AG08395 (cell line): ENCODE measurements at regions not wholly inside any gene's neighbourhood (a gene's known extent, or its start where the extent isn't known, plus 50 kb on each side); places are given as distances from the start of the nearest gene placed in this dataset.

Experiments
- DNase-seq: peaks from one replicate; pipeline ENCODE4 v3.0.0; 2012; ENCODE audit warnings: mixed read lengths, low spot score

DNA sequence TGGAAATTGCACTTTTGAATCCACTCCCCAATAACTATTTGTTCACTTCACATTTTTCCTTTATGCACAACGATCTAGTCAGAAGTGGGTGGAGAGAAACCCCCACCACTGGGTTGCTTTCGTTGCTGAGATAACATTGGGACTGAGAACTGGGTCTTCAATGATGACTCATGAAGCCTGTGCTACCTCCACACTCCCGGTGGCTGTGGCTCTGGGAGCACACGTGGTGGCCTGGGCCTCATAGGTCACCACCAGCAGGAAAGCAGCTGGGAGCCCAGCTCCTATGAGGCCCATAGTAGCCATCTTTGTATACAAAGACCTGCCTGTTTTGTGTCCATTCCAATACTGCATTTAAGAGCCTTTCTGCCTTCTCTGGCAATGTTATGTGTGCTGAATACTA, 178.0 kb upstream of the SASH1 start:
- DNase-seq = no peak

DNA sequence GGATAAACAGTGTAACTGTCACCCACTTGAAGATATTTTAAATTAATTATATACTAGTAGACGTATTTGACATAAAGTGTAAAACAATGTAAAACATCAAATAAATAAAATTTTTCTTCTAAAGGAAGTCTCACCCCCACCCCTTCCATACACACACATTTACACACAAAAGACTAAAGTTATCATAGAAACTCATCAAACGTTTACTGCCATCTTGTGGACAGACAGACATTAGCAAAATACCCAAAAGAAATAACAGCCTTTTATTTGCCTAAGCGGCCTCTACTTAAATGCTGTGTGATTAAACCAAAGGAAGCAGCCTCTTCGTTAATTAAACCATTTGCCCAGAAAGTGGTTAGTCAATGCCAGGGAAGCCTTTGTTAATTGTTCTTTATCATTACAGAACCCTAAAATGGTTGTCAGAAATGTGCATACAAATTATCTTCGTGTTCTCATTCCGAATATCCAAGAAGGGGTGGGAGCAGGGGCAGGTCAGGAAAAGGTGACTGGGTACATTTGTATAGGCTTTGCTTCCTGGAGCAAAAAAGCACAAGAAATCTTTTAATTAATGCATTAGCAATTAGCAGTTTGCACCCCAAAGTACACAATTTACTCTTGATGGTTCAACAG, 176.2 kb upstream of the SASH1 start:
- DNase-seq = peak; percentile 68

DNA sequence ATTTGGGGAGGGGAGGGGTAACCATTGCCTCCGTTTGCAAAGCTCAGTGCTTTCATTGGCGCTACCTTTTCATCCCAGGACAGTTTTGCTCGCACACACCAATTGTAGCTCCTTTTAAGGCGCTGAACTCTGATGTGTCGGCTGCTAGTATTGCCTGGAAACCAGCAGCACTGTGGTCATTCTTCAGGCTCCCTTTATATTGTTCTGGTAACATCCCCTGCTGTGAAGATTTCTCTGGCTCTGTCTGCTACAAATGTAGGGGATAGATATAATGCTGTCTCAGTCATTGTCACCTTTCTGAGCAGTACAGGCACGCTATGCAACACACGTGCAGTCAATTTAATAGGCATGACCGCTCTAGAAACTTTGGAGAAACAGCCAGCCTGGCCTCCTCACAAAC, 172.9 kb upstream of the SASH1 start:
- DNase-seq = no peak

DNA sequence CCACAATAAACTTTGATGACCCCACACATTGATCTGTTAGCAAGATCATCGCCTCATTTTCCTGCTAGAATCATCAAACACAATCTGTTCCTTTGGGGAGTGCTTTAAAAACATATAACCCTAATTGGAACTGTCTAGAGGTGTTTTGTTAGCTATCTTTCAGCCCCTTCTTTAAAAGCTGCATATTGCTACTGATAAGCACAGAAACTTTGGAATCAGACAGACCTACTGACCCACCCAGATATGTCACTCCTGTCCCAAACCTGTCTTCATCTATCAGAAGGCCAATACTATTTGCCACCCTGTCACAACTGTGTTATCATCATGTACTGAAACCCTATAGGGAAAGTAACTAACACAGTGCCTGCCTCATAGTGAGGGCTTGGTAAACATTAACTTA, 172.4 kb upstream of the SASH1 start:
- DNase-seq = no peak

DNA sequence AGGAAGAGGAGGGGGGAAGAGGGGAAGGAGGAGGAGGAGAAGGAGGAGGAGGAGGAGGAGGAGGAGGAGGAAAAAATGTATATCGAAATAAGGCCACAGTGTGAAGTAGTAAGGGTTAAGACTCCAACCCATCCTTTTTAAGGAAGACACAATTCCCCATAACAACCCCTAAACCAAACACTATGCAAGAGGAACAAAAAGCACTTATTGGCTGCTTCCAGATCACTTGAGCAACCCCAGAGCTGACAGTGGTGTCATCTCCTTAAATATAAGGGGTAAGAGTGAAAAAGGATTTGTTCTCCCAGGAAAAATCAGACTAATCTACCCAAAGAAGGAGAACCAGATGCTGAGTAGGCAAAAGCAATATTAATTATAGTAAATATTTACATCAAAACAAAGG, 169.1 kb upstream of the SASH1 start:
- no peak for DNase-seq

DNA sequence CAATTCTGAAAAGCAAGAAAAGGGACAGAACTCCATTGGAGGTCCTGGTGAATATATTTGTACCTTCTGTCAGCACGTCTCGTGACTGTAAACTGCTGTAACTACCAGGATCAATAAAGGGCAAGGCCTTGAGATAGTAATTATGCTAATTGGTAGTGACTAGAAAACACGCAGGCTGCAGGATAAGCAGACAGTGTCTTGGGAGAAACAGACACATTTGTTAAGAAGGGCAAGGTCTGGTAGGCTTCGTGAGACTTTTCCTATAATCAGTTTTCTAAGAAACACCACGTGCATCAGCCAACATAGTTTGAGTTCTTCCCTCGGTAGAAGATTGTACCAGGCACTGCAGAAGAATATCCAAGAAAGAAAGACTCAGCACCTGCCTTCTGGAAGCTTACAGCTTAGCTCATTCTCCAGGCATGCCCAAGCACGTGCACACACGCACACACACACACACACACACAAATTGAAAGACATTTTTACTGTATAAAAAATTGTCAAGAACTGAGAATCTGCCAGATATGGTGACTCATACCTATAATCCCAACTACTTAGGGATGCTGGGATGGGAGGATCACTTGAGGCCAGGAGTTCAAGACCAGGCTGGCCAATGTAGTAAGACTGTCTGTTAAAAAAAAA, 167.0 kb upstream of the SASH1 start:
- DNase-seq = no peak

DNA sequence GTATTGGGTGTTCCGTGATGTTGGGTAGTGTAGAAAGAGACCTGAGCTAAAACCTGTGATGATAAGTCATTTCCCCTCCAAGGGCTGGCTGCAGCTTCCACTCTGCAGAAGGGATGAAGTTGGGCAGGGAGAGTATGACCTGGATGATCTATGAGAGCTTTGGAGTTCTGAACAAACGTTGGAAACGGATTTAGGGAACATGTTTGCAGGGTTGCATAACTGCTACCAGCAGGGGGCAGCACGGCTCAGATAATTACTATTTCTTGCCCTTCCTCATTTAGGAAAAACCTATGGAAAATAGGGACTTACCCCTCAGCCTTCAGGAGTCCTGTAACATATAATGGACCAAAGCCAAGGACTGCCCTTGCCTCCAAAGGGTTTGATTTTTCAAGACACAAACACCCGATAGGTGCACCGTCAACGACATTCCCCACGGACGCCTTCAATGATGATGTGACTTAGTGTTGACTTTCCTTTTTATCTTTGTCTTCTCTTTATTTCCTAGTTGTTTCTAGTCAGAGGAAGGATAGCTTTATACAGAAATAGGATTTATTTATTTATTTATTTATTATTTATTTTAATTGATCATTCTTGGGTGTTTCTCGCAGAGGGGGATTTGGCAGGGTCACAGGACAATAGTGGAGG, 164.9 kb upstream of the SASH1 start:
- peak; percentile 64 for DNase-seq

DNA sequence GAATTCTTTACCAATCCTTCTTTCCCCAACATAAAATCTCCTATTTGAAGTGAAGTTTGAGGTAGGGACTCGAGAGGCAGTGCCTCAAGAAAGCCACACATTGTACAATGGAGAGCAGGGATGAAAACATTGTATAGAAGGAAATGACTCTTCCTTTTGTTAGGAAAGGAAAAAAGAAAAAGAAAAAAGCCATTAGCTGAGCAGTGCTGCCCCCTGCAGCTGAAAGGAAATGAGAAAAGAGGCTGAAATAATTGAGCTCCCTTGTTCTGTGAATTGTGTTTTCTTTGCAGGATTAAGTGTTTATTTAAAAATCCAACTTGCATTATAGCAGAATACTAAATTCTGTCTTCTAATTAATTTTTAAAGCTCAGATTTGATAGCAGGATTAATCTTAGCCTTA, 162.9 kb upstream of the SASH1 start:
- DNase-seq = peak; percentile 44

DNA sequence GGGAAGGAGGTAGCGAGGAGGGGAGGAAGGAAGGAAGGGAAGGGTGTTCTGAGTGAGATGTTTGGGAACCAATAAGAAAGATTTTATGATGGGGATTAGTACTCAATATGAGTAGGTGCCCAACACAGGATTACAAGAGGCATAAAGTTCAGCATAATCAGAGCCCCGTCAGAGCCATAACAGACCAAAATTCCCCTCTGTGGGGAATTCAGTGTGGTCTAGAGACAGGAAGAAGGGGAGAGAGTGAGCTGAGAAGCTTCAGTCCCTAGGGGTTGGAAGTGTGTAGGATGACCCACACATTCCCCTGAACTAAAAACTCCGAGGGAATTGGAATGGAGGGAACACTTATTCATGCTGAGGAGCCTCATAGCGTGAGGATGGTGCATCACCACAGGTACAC, 160.3 kb upstream of the SASH1 start:
- no peak for DNase-seq

DNA sequence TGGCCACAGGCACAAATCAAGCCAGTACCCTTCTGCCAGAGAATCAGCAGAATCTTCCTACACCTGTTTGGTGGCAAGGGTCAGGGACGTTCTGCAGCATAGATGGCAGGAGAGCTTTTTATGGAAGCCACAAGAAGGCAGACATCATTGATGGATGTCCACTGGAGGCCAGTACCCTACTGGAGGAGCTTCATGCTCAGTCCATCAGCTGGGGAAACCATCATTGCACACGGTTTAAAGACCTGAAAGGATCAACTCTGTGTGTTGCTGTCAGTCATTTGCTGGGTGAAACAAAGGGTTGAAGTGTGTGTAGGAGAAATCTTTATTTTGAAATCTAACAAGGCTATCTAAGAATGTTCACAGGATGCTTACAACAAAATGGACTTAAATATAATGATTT, 158.9 kb upstream of the SASH1 start:
- DNase-seq = no peak

DNA sequence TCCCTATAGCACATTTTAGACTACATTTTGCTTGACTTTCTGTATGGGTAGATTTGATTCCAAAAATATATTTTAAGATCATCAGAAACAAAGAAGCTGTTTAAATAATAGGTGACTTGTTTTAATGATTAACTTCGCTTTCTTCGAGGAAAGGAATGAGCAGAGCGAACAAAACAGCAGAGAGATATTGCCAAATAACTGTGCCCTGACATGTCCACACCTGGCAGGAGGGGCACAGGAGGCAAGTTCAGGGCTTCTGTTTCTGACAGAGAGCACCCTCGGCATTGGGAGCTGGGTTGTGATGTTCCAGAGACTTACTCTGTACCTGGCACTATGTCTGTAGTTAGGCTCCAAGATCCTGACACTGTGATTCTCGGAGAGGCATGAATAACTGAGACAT, 155.7 kb upstream of the SASH1 start:
- DNase-seq = no peak

DNA sequence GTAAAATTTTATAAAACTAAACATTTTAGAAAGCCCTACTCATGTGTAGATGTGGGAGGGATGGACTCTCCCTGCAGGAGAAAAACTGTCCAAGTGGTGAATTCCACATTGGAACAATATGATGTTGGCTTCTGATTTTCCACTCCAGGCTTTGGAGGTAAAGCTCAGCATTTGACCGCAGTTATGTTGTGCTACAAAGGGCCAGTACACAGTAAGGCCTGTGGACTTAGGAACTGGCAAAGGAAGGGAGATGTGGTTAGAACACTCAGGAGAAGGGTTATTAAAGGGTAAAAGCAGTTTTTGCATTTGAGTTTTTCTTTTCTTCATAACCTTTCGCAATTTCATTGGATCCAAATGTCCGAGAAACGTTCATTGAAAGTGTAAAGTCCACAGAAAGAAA, 150.3 kb upstream of the SASH1 start:
- peak; percentile 71 for DNase-seq

DNA sequence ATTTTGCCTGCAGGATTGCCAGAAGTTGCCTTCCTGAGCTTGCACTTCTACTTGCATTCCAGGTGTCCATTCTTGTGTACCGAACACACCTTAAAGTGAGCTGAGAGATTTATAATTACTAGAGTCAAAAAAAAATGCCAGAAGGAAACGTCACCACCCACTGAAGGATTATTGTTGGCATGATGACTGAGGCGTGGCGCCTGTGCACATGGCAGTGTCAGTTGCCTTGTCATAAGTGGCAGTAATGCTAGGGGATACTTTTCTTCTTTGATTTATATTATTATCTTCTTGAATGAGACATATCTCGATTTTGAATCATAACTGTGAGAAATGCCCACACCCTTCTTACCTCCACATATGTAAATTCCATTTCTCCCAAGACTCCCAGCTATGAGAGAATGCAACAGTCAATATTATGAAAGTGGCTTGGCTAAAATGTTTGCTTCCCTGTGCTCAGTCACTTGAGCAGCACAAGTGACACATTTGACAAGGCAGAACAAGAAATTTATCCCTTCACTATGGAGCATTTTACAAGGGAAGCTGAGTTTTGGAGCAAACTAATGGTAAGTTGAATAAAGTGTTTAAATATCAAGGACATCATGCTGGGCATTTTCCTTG, 149.5 kb upstream of the SASH1 start:
- DNase-seq = no peak

DNA sequence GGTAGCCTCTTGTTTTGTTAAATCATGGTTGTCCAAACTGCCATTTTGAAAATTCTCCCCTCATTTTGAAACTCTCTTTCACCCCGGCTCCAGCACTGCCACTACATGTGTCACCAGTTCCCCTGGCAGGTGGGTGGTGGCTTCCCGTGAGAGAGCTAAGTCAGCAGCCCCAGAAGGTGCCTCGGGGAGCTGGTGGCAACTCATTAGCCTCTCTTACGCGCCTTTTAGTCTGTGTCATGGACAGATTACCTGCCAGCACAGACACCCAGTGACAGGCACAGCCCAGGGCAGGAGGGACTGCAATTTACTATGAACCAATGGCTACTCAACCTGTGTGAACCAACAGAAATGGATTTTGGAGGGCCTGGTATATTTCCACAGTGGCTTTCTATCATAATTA, 147.1 kb upstream of the SASH1 start:
- no peak for DNase-seq

DNA sequence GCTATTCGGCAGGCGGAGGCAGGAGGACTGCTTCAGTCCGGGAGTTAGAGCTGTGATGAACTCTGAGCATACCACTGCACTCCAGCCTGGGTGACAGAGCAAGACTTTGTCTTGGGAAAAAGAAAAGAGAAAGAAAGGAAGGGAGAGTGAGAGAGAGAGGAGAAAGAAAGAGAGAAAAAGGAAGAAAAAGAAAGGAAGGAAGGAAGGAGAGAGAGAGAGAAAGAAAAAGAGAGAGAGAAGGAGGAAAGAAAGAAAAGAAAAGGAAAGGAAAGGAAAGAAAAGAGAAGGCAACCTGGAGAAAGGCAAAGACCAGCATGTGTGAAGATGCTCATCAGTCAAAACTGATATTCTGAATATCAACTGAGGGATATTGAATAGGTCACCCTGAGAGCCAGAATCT, 143.1 kb upstream of the SASH1 start:
- no peak for DNase-seq

DNA sequence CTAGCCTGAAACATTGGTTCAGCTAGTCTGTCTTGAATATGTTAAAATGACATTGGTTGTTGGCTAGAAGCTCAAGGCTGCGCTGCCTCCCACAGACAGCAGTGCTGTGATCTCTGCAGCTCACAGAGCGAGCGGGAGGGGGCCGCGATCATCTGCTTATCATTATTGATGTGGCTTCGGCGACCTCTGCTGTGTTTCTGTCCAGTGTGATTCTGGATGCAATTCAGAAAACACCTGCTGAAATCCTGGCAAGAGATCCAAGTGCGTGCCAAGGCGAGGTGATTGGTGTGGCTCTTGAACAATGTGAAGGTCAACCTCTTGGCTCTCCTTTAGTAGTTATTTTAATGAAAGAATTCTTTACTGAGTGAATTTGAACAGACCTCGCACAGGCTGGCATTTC, 142.3 kb upstream of the SASH1 start:
- DNase-seq = no peak

DNA sequence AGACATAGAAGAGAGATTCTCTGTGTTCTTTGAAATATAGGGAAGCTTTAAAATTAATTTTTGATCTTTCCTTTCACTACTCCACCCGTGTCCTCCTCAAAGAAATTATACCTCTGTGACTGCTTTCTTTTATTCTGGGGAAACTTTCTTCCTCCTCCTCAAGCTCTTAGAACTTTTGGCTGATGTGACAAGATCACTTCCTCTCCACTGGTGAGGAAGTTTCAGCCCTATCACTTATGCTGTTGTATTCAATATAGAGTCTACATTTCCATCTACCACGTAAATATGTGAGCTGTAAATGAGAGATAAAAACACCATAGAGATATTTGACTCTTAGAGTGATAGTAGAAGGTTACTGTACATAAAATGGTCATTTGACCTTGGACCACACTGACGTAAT, 141.9 kb upstream of the SASH1 start:
- DNase-seq = no peak

DNA sequence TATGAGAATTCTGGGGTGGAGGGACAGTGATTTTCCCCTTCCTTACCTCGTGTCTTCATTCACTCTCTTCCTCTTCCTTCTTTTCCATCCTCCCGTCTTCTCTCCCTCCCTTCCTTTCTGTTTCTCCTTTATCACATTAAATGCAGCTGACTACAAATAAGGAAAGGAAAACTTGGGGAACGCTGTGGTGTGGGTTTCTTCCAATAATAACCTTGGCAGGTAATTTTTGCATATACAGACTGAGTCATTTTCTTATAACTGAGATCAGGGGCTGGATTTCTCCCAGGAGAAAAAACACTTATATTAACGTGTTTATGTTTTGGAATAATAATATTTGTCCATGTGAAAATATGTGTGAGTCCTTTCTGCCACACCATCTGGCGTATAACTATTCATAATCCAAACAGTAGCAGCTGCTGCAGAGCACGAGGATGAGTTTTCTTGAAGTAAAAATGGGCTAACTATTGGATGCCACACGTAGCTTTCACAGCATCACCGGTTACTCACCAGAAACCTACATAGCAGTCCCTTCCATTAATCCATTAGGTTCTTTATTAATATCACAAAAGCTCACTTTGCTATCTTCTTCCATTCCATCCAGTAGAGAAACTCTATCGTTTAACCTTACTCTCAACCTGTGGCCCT, 139.2 kb upstream of the SASH1 start:
- DNase-seq = peak; percentile 24

DNA sequence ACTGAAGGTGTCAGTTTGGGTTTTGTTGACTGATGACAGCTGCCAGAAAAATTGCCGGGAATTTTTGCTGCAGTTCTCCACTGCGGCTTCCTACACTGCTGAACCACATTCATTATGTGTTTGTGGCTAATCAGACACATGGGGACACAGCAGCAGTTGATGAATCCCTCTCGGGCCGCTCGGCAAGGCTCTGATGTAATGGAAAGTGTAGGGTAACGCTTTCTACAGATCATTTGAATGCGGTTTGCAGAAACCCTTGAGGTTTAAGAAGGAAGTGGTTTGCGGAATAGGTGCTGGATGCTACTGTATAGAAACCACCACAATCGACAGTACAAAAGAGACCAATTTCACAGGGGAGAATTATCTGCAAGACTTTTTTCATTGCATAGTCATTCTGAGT, 138.7 kb upstream of the SASH1 start:
- DNase-seq = peak; percentile 57

DNA sequence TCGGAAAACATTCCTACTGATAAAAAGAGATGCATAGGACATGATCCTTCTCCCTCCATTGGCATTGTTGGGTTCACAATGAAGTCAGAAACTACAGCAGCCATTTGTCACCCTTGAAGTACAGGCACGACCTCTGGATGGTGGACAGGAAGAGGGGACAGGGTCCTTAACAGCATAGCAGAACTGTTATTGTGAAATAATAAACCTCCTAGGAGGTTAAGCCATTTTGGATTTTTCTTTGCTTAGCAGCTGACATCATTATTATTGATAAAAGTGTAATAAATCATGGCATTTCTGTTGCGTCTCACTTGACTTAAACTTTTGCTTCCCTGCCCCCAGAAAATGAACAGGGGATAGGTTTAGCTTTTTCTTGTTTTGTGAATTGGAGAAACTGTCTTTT, 134.3 kb upstream of the SASH1 start:
- DNase-seq = no peak

DNA sequence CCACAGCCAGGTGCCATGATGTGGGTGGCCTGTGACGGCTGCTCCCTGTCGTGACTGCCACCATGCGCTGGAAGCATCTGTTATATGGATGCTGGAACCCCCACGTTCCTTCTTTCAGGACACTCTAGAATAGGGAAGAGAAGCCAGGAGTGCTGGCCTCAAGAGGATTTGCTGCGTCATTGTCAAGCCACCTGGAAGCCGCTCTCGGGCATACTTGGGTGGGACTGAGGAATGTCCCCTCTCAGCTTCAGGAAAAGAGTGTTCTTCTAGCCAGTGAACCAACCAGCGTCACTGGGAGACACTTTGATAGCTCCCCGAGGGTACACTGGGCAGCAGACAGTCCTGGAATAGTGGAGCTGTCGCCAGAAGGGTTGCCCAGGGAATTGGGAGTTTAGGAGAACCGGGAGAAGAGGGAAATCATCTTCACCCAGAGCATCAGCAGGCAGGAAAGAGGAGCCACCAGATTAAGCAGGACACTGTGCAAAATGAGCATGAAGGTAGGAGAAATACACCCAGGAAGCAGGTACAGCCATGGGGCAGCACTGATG, 130.8 kb upstream of the SASH1 start:
- no peak for DNase-seq

DNA sequence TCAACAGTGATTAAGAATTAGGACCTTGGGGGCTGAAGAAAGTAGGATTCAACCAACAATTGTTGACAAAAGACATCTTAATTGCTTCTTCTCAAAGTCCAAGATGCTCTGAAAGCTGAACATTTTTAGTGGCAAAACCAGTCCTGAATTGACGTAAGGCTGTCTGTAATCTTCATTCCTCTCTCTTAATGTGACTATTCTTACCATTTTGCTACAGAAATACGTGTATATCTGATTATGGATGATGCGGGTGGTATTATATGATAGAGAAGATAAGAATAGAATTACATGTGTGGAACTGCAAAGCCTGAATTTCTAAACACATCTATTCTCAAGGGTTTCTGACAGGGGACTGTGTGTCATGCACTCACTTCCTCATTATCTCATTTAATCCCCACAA, 130.3 kb upstream of the SASH1 start:
- no peak for DNase-seq

DNA sequence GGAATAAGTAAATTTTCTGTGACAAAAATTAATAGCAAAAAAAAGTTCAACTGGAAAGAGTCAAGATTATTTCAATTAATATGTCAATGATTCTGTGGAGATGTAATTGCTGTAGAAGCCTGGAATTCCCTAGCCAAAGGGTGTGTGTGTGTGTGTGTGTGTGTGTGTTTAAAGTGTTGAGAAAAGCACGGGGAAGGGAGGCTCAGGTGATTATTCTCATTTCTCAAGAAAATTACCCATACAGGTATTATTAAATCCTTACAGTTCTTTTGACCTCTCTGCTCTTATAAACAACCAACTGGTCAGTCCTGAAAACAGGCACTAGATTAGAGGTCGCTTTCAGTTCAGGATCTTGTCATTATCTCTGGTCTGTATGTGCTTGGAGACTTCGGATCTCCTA, 129.3 kb upstream of the SASH1 start:
- DNase-seq = no peak
